ENCODE measurements at regions not wholly inside any gene's neighbourhood (a gene's known extent, or its start where the extent isn't known, plus 50 kb on each side); places are given as distances from the start of the nearest gene placed in this dataset.

- H3K9me3 Mint-ChIP-seq, result no peaks in the 10 kb centered on the region
- CTCF ChIA-PET, result no interaction called here
Measured at GRCh38 chr2:238963161-238963970, 115.5 kb downstream of the TWIST2 start.

GRCh38 chr2:238963971-238964328 lies 116.1 kb downstream of the TWIST2 start:
- no peaks in the 10 kb centered on the region for H3K36me3 Mint-ChIP-seq (ENCODE audit: low read depth)
- no peak for DNase-seq
- POLR2A ChIA-PET, result no interaction called here
- CTCF ChIA-PET, result no interaction called here
- H3K27ac Mint-ChIP-seq, result no peak overlapping the region
- H3K9me3 Mint-ChIP-seq, result no peaks in the 10 kb centered on the region
- no peaks in the 10 kb centered on the region for H3K4me1 Mint-ChIP-seq
- peaks cover 8% of the 10 kb centered on the region for H3K27me3 Mint-ChIP-seq
- H3K4me3 Mint-ChIP-seq, result no peak overlapping the region

More at GRCh38 chr2:238963161-238963970, 115.5 kb downstream of the TWIST2 start:
- Mint-ChIP-seq H3K36me3 (ENCODE audit: low read depth) (no peaks in the 10 kb centered on the region), H3K4me1 (no peaks in the 10 kb centered on the region), H3K4me3 (no peak overlapping the region), H3K27me3 (peaks cover 10% of the 10 kb centered on the region), H3K27ac (no peak overlapping the region)
- DNase-seq, result no peak
- POLR2A ChIA-PET, result no interaction called here

GRCh38 chr2:238964544-238965067 lies 116.7 kb downstream of the TWIST2 start:
- CTCF ChIA-PET, result no interaction called here
- H3K4me3 Mint-ChIP-seq, result no peak overlapping the region
- POLR2A ChIA-PET, result no interaction called here

GRCh38 chr2:238965371-238966071 lies 117.6 kb downstream of the TWIST2 start:
- DNase-seq, result no peak
- Mint-ChIP-seq H3K27me3 (no peaks in the 10 kb centered on the region), H3K36me3 (ENCODE audit: low read depth) (no peaks in the 10 kb centered on the region), H3K4me1 (no peaks in the 10 kb centered on the region), H3K27ac (no peak overlapping the region), H3K4me3 (no peak overlapping the region), H3K9me3 (no peaks in the 10 kb centered on the region)
- ChIA-PET POLR2A (no interaction called here), CTCF (no interaction called here)

More at GRCh38 chr2:238964544-238965067, 116.7 kb downstream of the TWIST2 start:
- H3K4me1 Mint-ChIP-seq, result no peaks in the 10 kb centered on the region
- H3K36me3 Mint-ChIP-seq (ENCODE audit: low read depth), result no peaks in the 10 kb centered on the region
- peaks cover 3% of the 10 kb centered on the region for H3K27me3 Mint-ChIP-seq
- DNase-seq, result no peak
- no peaks in the 10 kb centered on the region for H3K9me3 Mint-ChIP-seq
- H3K27ac Mint-ChIP-seq, result no peak overlapping the region

GRCh38 chr2:238966072-238966937 lies 118.4 kb downstream of the TWIST2 start:
- H3K4me1 Mint-ChIP-seq, result no peaks in the 10 kb centered on the region
- POLR2A ChIA-PET, result no interaction called here
- H3K27ac Mint-ChIP-seq, result no peak overlapping the region
- H3K9me3 Mint-ChIP-seq, result no peaks in the 10 kb centered on the region
- H3K27me3 Mint-ChIP-seq, result no peaks in the 10 kb centered on the region
- CTCF ChIA-PET, result no interaction called here
- H3K4me3 Mint-ChIP-seq, result no peak overlapping the region
- H3K36me3 Mint-ChIP-seq (ENCODE audit: low read depth), result no peaks in the 10 kb centered on the region
- DNase-seq, result no peak

GRCh38 chr2:238967031-238967977 lies 119.4 kb downstream of the TWIST2 start:
- ChIA-PET CTCF (interaction anchor here (1.4 kb wide), 1 partner anchor 12 kb away, joined by 6 read pairs; no protein-coding TSS in a partner anchor), POLR2A (no interaction called here)
- no peaks in the 10 kb centered on the region for H3K27me3 Mint-ChIP-seq
- H3K36me3 Mint-ChIP-seq (ENCODE audit: low read depth), result no peaks in the 10 kb centered on the region
- H3K4me3 Mint-ChIP-seq, result no peak overlapping the region
- no peaks in the 10 kb centered on the region for H3K4me1 Mint-ChIP-seq
- H3K27ac Mint-ChIP-seq, result no peak overlapping the region
- no peaks in the 10 kb centered on the region for H3K9me3 Mint-ChIP-seq
- no peak for DNase-seq

GRCh38 chr2:238967978-238968360 lies 120.1 kb downstream of the TWIST2 start:
- Mint-ChIP-seq H3K27me3 (no peaks in the 10 kb centered on the region), H3K36me3 (ENCODE audit: low read depth) (no peaks in the 10 kb centered on the region), H3K4me3 (no peak overlapping the region), H3K4me1 (no peaks in the 10 kb centered on the region), H3K27ac (no peak overlapping the region), H3K9me3 (no peaks in the 10 kb centered on the region)
- DNase-seq, result no peak
- ChIA-PET CTCF (interaction anchor here (1.4 kb wide), 1 partner anchor 12 kb away, joined by 6 read pairs; no protein-coding TSS in a partner anchor), POLR2A (no interaction called here)

- Mint-ChIP-seq H3K9me3 (no peaks in the 10 kb centered on the region), H3K4me1 (no peaks in the 10 kb centered on the region), H3K36me3 (ENCODE audit: low read depth) (no peaks in the 10 kb centered on the region), H3K27ac (no peak overlapping the region), H3K4me3 (no peak overlapping the region), H3K27me3 (no peaks in the 10 kb centered on the region)
- no peak for DNase-seq
- POLR2A ChIA-PET, result no interaction called here
- CTCF ChIA-PET, result interaction anchor here (0.5 to 1.4 kb wide), 2 partner anchors 9 to 11 kb away, joined by 3 to 6 read pairs; no protein-coding TSS in a partner anchor
Measured at GRCh38 chr2:238968616-238969384, 120.9 kb downstream of the TWIST2 start.

- Mint-ChIP-seq H3K4me1 (no peaks in the 10 kb centered on the region), H3K27me3 (peaks cover under 1% of the 10 kb centered on the region), H3K36me3 (ENCODE audit: low read depth) (no peaks in the 10 kb centered on the region), H3K9me3 (no peaks in the 10 kb centered on the region), H3K4me3 (no peak overlapping the region), H3K27ac (no peak overlapping the region)
- ChIA-PET POLR2A (no interaction called here), CTCF (no interaction called here)
- no peak for DNase-seq
Measured at GRCh38 chr2:238969857-238970256, 122.0 kb downstream of the TWIST2 start.

GRCh38 chr2:238970553-238971081 lies 122.7 kb downstream of the TWIST2 start:
- no peaks in the 10 kb centered on the region for H3K36me3 Mint-ChIP-seq (ENCODE audit: low read depth)
- H3K4me3 Mint-ChIP-seq, result no peak overlapping the region
- peak; percentile 47 for DNase-seq
- H3K9me3 Mint-ChIP-seq, result no peaks in the 10 kb centered on the region
- POLR2A ChIA-PET, result no interaction called here
- H3K4me1 Mint-ChIP-seq, result no peaks in the 10 kb centered on the region
- CTCF ChIA-PET, result no interaction called here
- no peak overlapping the region for H3K27ac Mint-ChIP-seq
- peaks cover 7% of the 10 kb centered on the region for H3K27me3 Mint-ChIP-seq

- Mint-ChIP-seq H3K27me3 (peaks cover 12% of the 10 kb centered on the region), H3K27ac (no peak overlapping the region), H3K4me3 (no peak overlapping the region), H3K36me3 (ENCODE audit: low read depth) (no peaks in the 10 kb centered on the region), H3K4me1 (no peaks in the 10 kb centered on the region), H3K9me3 (no peaks in the 10 kb centered on the region)
- POLR2A ChIA-PET, result no interaction called here
- DNase-seq, result no peak
- CTCF ChIA-PET, result no interaction called here
Measured at GRCh38 chr2:238971318-238972145, 123.6 kb downstream of the TWIST2 start.
